Stimulated activated CD4-positive, alpha-beta T cell treated with anti-CD3 and anti-CD28 coated beads, TNF-alpha, amount 100 ng/mL, for 24 hours (primary cell): ENCODE measurements at regions not wholly inside any gene's neighbourhood (a gene's known extent, or its start where the extent isn't known, plus 50 kb on each side); places are given as distances from the start of the nearest gene placed in this dataset.
A peak's percentile ranks its signal among the peaks of the same experiment; 100 is the strongest.
"Not testable (repeated sequence)": the region's sequence is repeated elsewhere in the genome, so short reads cannot be mapped to it uniquely, and the experiment has no call there.

ENCODE experiments used
- DNase-seq, 3 experiments: peaks; one replicate each; pipeline ENCODE4 v3.0.0-alpha.2; 2020; ENCODE audit warnings: low read depth in 3 of 3

GRCh38 chr1:60916906-60917305 is 165.5 kb upstream of the NFIA start:
- DNase-seq = no peak

GRCh38 chr1:60916199-60916598 is 166.2 kb upstream of the NFIA start:
- no peak for DNase-seq

GRCh38 chr1:60915441-60915840 is 166.9 kb upstream of the NFIA start:
- no peak for DNase-seq

GRCh38 chr1:60914982-60915381 is 167.4 kb upstream of the NFIA start:
- no peak for DNase-seq

- not testable (repeated sequence) for DNase-seq
Measured at GRCh38 chr1:60913708-60914107, 168.7 kb upstream of the NFIA start.

- DNase-seq = no peak
Measured at GRCh38 chr1:60913039-60913438, 169.3 kb upstream of the NFIA start.

- no peak for DNase-seq
Measured at GRCh38 chr1:60911966-60912697, 170.2 kb upstream of the NFIA start.

- no peak for DNase-seq
Measured at GRCh38 chr1:60908159-60908558, 174.2 kb upstream of the NFIA start.

GRCh38 chr1:60906526-60906925 is 175.8 kb upstream of the NFIA start:
- no peak for DNase-seq

- DNase-seq = no peak
Measured at GRCh38 chr1:60906039-60906438, 176.3 kb upstream of the NFIA start.

GRCh38 chr1:60904099-60904851 is 178.1 kb upstream of the NFIA start:
- no peak for DNase-seq

- DNase-seq = no peak
Measured at GRCh38 chr1:60903591-60903990, 178.8 kb upstream of the NFIA start.

GRCh38 chr1:60899464-60899863 is 182.9 kb upstream of the NFIA start:
- no peak for DNase-seq

- peak in 1 of 3 experiments; percentile 8 for DNase-seq
Measured at GRCh38 chr1:60898987-60899386, 183.4 kb upstream of the NFIA start.

GRCh38 chr1:60898413-60898812 is 183.9 kb upstream of the NFIA start:
- DNase-seq = no peak

GRCh38 chr1:60896701-60897363 is 185.5 kb upstream of the NFIA start:
- no peak for DNase-seq

GRCh38 chr1:60895701-60896100 is 186.7 kb upstream of the NFIA start:
- no peak for DNase-seq

- DNase-seq = no peak
Measured at GRCh38 chr1:60895252-60895651, 187.1 kb upstream of the NFIA start.

- DNase-seq = no peak
Measured at GRCh38 chr1:60894741-60895140, 187.6 kb upstream of the NFIA start.

GRCh38 chr1:60894130-60894529 is 188.2 kb upstream of the NFIA start:
- DNase-seq = no peak

GRCh38 chr1:60893136-60893930 is 189.0 kb upstream of the NFIA start:
- DNase-seq = no peak

GRCh38 chr1:60891765-60892164 is 190.6 kb upstream of the NFIA start:
- DNase-seq = no peak
